ENCODE measurements at regions not wholly inside any gene's neighbourhood (a gene's known extent, or its start where the extent isn't known, plus 50 kb on each side); places are given as distances from the start of the nearest gene placed in this dataset.
"Not testable (repeated sequence)": the region's sequence is repeated elsewhere in the genome, so short reads cannot be mapped to it uniquely, and the experiment has no call there.

GRCh38 chr1:194358208-194358581 lies 1171.8 kb upstream of the B3GALT2 start:
- no peak for DNase-seq
- intact Hi-C loops (cut with DNase I), result no loop called here

GRCh38 chr1:194357573-194358207 lies 1171.3 kb upstream of the B3GALT2 start:
- intact Hi-C loops (cut with DNase I); DNase-seq; ATAC-seq (ENCODE audit: poor library complexity): not testable (repeated sequence)

More at GRCh38 chr1:194358208-194358581, 1171.8 kb upstream of the B3GALT2 start:
- ATAC-seq (ENCODE audit: poor library complexity), result no peak

- intact Hi-C loops (cut with DNase I), result no loop called here
- DNase-seq (no peak), ATAC-seq (ENCODE audit: poor library complexity) (no peak)
Observed at GRCh38 chr1:194355488-194356106, 1169.2 kb upstream of the B3GALT2 start.

DNA sequence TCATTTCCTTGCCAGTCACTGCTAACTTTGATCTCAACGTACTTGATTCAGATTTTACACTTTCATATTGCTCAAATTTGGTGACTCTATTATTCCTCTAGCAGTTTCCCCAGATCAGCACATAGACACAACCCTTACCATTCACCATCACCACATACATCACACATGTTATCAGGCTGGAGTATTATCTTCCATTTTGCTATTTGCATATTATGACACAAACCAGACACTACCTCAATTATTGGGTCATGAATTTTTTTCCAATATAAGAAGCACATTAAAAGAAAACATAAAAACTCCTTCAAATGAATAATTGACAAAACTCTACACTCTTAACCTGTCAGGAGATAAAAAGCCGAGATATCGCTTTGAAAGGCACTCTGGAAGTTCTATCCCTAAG lies 1166.7 kb upstream of the B3GALT2 start:
- no peak for ATAC-seq (ENCODE audit: poor library complexity)
- DNase-seq, result no peak
- intact Hi-C loops (cut with DNase I), result no loop called here

DNA sequence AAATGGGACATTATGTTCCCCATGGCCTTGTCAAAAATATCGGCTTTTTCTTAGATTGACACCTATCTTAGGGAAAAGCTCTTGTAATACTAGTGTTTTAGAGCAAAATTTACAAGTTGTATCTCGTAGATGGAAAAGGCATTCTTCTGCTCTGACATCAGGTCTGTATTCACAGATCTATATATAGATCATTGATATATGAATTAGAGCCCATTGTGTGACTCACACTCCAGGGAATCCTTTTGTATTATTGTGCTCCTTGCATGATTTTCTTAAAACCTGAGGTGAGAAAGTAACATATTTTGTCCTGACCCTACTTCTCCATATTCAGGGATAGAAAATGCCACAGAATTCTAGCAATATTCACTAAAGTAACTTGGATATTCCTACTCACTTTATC lies 1160.8 kb upstream of the B3GALT2 start:
- no peak for ATAC-seq (ENCODE audit: poor library complexity)
- intact Hi-C loops (cut with DNase I), result no loop called here
- no peak for DNase-seq

- intact Hi-C loops (cut with DNase I), result no loop called here
- ATAC-seq (ENCODE audit: poor library complexity), result no peak
- no peak for DNase-seq
Observed at GRCh38 chr1:194342484-194343262, 1156.3 kb upstream of the B3GALT2 start.

GRCh38 chr1:194341587-194341986 lies 1155.2 kb upstream of the B3GALT2 start:
- intact Hi-C loops (cut with DNase I), result no loop called here
- DNase-seq (no peak), ATAC-seq (ENCODE audit: poor library complexity) (no peak)

DNA sequence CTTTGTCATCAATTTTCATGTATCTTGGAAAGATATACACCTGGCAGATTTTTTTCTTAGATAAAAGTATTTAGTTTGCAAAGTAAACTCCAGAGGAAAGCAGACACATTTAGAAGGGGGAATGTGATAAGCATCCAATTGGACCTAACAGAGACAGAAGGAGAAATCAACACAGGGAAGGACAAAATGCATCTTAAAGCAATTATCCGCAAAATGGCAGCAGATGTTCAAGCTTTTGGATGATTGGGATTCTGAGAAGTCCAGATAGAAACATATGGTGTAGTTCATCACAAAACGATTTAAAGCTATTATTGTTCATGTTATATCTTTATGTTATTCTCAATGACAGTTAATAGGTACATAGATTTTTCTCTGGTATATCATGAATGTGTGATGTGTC lies 1153.1 kb upstream of the B3GALT2 start:
- intact Hi-C loops (cut with DNase I), result no loop called here
- ATAC-seq (ENCODE audit: poor library complexity), result no peak
- no peak for DNase-seq

GRCh38 chr1:194338241-194338948 lies 1152.0 kb upstream of the B3GALT2 start:
- ATAC-seq (ENCODE audit: poor library complexity) (no peak), DNase-seq (no peak)
- intact Hi-C loops (cut with DNase I), result no loop called here

DNA sequence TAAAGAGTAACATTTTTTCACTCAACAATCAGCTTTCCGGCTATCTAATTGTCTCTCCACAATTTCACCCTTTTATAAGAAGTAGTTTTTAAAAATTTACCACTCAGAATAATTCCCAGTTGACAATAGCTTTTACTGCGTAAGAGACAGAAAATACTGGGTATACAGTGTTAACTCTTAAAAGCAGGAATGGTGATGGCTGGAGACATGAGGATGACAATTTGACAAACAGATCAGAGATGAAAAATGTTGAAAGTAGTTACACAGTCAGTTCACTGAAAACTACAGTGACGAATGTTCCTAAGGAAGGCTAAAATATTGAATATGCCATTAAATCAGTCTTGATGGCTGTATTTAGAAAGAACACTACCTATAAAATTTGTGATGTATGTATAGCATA lies 1146.8 kb upstream of the B3GALT2 start:
- intact Hi-C loops (cut with DNase I), result no loop called here
- no peak for DNase-seq
- no peak for ATAC-seq (ENCODE audit: poor library complexity)

DNA sequence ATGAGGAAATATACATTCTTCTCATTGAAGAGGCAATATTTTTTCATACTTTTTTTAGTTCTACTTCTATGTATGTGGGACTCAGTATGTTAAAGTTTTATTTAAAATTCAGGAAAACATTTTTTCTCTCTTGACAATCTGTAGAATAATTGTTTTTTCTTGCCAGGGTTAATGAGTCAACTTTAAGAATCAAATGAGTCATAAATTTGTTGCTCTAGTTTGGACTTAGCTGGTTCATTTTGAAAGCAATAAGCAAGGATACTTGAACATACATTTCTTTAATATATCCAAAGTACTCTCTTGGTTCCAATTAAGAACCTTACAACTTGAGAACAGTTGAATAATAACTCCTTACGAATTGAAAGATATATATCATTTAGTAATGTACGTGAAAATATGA lies 1145.3 kb upstream of the B3GALT2 start:
- DNase-seq (no peak), ATAC-seq (ENCODE audit: poor library complexity) (no peak)
- intact Hi-C loops (cut with DNase I), result no loop called here

GRCh38 chr1:194322751-194323150 lies 1136.3 kb upstream of the B3GALT2 start:
- intact Hi-C loops (cut with DNase I), result no loop called here
- ATAC-seq (ENCODE audit: poor library complexity) (no peak), DNase-seq (no peak)

DNA sequence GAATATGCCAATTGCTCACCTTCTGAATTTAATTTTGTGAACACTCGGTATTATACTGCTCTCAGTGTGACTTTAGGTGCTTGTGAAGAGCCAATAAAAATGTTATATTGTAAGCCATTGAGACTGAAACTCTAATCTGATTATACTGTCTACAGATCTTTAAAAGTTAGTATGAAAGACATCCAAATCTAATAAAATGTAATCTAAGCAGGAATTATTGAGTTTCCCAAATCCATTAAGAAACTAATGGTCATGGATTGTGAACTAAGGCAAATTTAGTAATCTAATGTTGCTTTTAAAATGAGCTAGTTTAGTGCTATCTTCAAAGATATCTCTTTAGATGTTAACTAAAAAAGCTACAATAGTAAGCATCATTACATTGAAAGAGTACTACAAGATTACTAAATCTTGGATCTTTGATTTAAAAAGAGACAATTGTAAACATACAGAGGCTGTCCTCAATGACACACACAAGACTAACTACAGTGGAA lies 1132.4 kb upstream of the B3GALT2 start:
- intact Hi-C loops (cut with DNase I), result no loop called here
- DNase-seq, result no peak
- ATAC-seq (ENCODE audit: poor library complexity), result no peak

DNA sequence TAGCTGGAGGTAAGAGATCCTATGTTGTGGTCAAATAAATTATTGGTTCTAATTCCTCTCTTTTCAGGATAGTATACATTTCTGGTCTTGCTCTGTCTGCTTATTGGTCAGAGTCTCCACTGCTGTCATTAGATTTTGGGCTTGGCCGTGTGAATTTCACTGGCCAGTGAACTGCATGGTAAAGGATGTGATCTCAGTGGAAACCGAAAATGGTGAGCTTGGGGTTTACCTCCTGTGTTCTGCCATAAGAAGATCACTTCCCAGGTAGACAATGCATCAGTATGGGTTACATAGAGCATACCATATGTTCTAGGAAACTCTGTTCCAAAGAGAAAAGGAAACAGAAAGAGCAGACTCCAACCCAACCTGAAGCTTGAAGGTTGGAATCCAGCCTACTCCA lies 1123.3 kb upstream of the B3GALT2 start:
- intact Hi-C loops (cut with DNase I), result no loop called here
- no peak for DNase-seq
- no peak for ATAC-seq (ENCODE audit: poor library complexity)

GRCh38 chr1:194309269-194309668 lies 1122.9 kb upstream of the B3GALT2 start:
- DNase-seq, result no peak
- ATAC-seq (ENCODE audit: poor library complexity), result no peak
- intact Hi-C loops (cut with DNase I), result no loop called here

DNA sequence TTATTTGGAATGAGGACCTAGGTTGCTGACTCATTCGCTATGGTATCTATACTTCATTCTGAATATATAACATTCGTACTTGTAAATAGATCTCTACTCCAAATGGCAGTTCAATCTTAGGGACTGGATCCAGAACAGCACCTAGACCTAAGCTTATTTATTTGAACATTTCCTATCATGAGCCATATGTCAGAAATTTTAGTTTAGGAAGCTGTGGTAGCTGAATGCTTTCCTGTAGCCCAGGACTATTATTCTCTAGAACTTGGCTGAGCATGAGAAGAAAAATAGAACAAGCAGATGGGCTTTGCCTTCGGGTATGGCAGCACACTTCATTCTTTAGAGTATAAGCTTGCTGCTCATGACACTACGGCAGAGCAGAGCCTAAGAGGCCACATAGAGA lies 1114.4 kb upstream of the B3GALT2 start:
- no peak for ATAC-seq (ENCODE audit: poor library complexity)

GRCh38 chr1:194300340-194300739 lies 1113.9 kb upstream of the B3GALT2 start:
- no peak for ATAC-seq (ENCODE audit: poor library complexity)
- no peak for DNase-seq
- intact Hi-C loops (cut with DNase I), result no loop called here

More for the DNA sequence above, 1114.4 kb upstream of the B3GALT2 start:
- DNase-seq, result no peak
- intact Hi-C loops (cut with DNase I), result no loop called here

DNA sequence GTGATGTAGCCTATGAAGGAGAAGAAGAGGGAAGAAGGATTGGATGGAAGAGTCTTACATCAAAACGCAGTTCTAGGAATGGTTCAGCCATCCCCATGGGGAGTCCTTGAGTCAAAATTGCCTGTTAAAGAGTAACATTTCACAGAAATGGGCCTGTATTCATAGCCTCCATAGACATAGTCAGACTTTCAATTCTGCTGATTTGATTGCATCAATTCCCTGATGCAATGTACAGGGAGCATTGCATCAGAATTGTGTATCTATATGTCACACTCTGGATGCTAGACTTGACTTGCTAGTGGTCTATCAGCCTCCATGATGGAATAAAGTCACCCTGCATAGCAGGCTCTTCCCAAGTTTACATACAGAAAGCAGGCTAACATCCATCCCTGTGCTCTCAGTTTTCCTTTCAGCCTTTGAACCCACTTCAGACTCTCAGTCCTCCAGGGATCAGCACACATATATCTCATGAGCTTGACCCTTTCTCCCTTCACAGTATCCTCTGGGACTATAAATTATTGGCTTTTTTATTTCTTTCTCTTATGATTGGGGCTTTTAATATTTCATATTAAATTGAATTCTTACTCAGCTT lies 1111.7 kb upstream of the B3GALT2 start:
- DNase-seq (no peak), ATAC-seq (ENCODE audit: poor library complexity) (no peak)
- intact Hi-C loops (cut with DNase I), result no loop called here

- ATAC-seq (ENCODE audit: poor library complexity), result no peak
- no peak for DNase-seq
- intact Hi-C loops (cut with DNase I), result no loop called here
Observed at GRCh38 chr1:194297094-194297493, 1110.7 kb upstream of the B3GALT2 start.

Data from Right ventricle myocardium superior (tissue), 1 donor.